ENCODE measurements at regions not wholly inside any gene's neighbourhood (a gene's known extent, or its start where the extent isn't known, plus 50 kb on each side); places are given as distances from the start of the nearest gene placed in this dataset.

GRCh38 chr6:149200282-149200945 lies 117.1 kb upstream of the TAB2 start:
- no peaks in the 10 kb centered on the region for H3K9me3 ChIP-seq
- 64% methylated on average over 1 of the region's 1 CpG for WGBS
- DNase-seq (ENCODE audit: low spot score), result no peak
- intact Hi-C loops (cut with DNase I), result no loop called here
- no peak overlapping the region for H3K4me3 ChIP-seq
- no peaks in the 10 kb centered on the region for H3K36me3 ChIP-seq
- TF ChIP-seq POLR2A (IDR thresholded peaks at IDR 0.05) (no peak), CTCF (IDR thresholded peaks at IDR 0.05) (no peak), POLR2AphosphoS5 (IDR thresholded peaks at IDR 0.05) (no peak)
- H3K27me3 ChIP-seq (replicated peaks; ENCODE audit: insufficient read depth), result no peaks in the 10 kb centered on the region
- H3K27ac ChIP-seq, result no peak overlapping the region
- no peaks in the 10 kb centered on the region for H3K4me1 ChIP-seq (replicated peaks)

- H3K36me3 ChIP-seq, result no peaks in the 10 kb centered on the region
- no peak overlapping the region for H3K4me3 ChIP-seq
- H3K9me3 ChIP-seq, result no peaks in the 10 kb centered on the region
- no peaks in the 10 kb centered on the region for H3K4me1 ChIP-seq (replicated peaks)
- intact Hi-C loops (cut with DNase I), result no loop called here
- no peaks in the 10 kb centered on the region for H3K27me3 ChIP-seq (replicated peaks; ENCODE audit: insufficient read depth)
- DNase-seq (ENCODE audit: low spot score), result no peak
- H3K27ac ChIP-seq, result no peak overlapping the region
- 55% methylated on average over 7 of the region's 7 CpGs for WGBS
- TF ChIP-seq CTCF (IDR thresholded peaks at IDR 0.05), result no peak
- no peak for TF ChIP-seq POLR2A (IDR thresholded peaks at IDR 0.05)
- no peak for TF ChIP-seq POLR2AphosphoS5 (IDR thresholded peaks at IDR 0.05)
These were observed 116.3 kb upstream of the TAB2 start for GRCh38 chr6:149201068-149201655.

GRCh38 chr6:149202100-149202499 lies 115.4 kb upstream of the TAB2 start:
- Histone ChIP-seq H3K4me3 (no peak overlapping the region), H3K27ac (no peak overlapping the region), H3K27me3 (replicated peaks; ENCODE audit: insufficient read depth) (no peaks in the 10 kb centered on the region), H3K4me1 (replicated peaks) (no peaks in the 10 kb centered on the region), H3K36me3 (no peaks in the 10 kb centered on the region), H3K9me3 (no peaks in the 10 kb centered on the region)
- WGBS, result 88% methylated on average over 4 of the region's 4 CpGs
- TF ChIP-seq POLR2AphosphoS5 (IDR thresholded peaks at IDR 0.05) (no peak), POLR2A (IDR thresholded peaks at IDR 0.05) (no peak), CTCF (IDR thresholded peaks at IDR 0.05) (no peak)
- DNase-seq (ENCODE audit: low spot score), result no peak
- intact Hi-C loops (cut with DNase I), result no loop called here

- no peak for DNase-seq (ENCODE audit: low spot score)
- H3K4me1 ChIP-seq (replicated peaks), result no peaks in the 10 kb centered on the region
- H3K4me3 ChIP-seq, result no peak overlapping the region
- TF ChIP-seq CTCF (IDR thresholded peaks at IDR 0.05), result no peak
- H3K27me3 ChIP-seq (replicated peaks; ENCODE audit: insufficient read depth), result no peaks in the 10 kb centered on the region
- WGBS, result 93% methylated on average over 3 of the region's 3 CpGs
- intact Hi-C loops (cut with DNase I), result no loop called here
- no peaks in the 10 kb centered on the region for H3K9me3 ChIP-seq
- H3K27ac ChIP-seq, result no peak overlapping the region
- no peaks in the 10 kb centered on the region for H3K36me3 ChIP-seq
These were observed 114.6 kb upstream of the TAB2 start for GRCh38 chr6:149202952-149203351.

GRCh38 chr6:149203509-149203908 lies 114.0 kb upstream of the TAB2 start:
- no peaks in the 10 kb centered on the region for H3K9me3 ChIP-seq
- H3K27me3 ChIP-seq (replicated peaks; ENCODE audit: insufficient read depth), result no peaks in the 10 kb centered on the region
- no peaks in the 10 kb centered on the region for H3K4me1 ChIP-seq (replicated peaks)
- H3K4me3 ChIP-seq, result no peak overlapping the region
- 74% methylated on average over 4 of the region's 4 CpGs for WGBS
- no peak for DNase-seq (ENCODE audit: low spot score)
- no peaks in the 10 kb centered on the region for H3K36me3 ChIP-seq
- H3K27ac ChIP-seq, result no peak overlapping the region
- intact Hi-C loops (cut with DNase I), result no loop called here
- no peak for TF ChIP-seq POLR2AphosphoS5 (IDR thresholded peaks at IDR 0.05)
- TF ChIP-seq POLR2A (IDR thresholded peaks at IDR 0.05), result no peak
- no peak for TF ChIP-seq CTCF (IDR thresholded peaks at IDR 0.05)
